Mucosa of descending colon (tissue), 3 donors: ENCODE measurements at regions not wholly inside any gene's neighbourhood (a gene's known extent, or its start where the extent isn't known, plus 50 kb on each side); places are given as distances from the start of the nearest gene placed in this dataset.
"Not testable (repeated sequence)": the region's sequence is repeated elsewhere in the genome, so short reads cannot be mapped to it uniquely, and the experiment has no call there.

Experiments
- ATAC-seq: fragments of 200-7000 bp; cut with Tn5 transposase; one replicate; pipeline ENCODE4 v1.9.1; 2020; ENCODE audit warnings: mild to moderate bottlenecking, moderate library complexity
- DNase-seq, 3 donors: peaks; one replicate each; pipeline ENCODE4 v3.0.0-alpha.2; 2020
- H3K36me3 ChIP-seq: fragments of 200-600 bp; one replicate; pipeline ENCODE4 v1.8.0; 2021; ENCODE audit warnings: low read depth, mild to moderate bottlenecking
- H3K4me1 ChIP-seq: fragments of 200-600 bp; one replicate; pipeline ENCODE4 v1.8.0; 2021; ENCODE audit warnings: low read depth, mild to moderate bottlenecking
- H3K4me3 ChIP-seq: fragments of 200-600 bp; one replicate; pipeline ENCODE4 v1.8.0; 2021; ENCODE audit warnings: mild to moderate bottlenecking
- H3K9me3 ChIP-seq: fragments of 200-600 bp; one replicate; pipeline ENCODE4 v1.8.0; 2021; ENCODE audit warnings: mild to moderate bottlenecking
- CTCF ChIP-seq: fragments of 200-600 bp; IDR thresholded peaks from one replicate; pipeline ENCODE4 v1.8.0; 2022; ENCODE audit warnings: antibody characterized with exemption, mild to moderate bottlenecking
- intact Hi-C, 2 donors: fragments of 100-400 bp; cut with DNase I in 1 of 2; cut with micrococcal nuclease in 1 of 2; formaldehyde crosslinking; loops; one replicate each; pipeline versions ENCODE4 v1.11.0 to v1.11.1; 2022; cut with DNase I, micrococcal nuclease
- donor health status: DM: no; HTN: no; CAD: no; lungs with moderate emphysema.
- donor health status: DM: no; HTN: no; CAD: no.
- donor health status: DM: no; HTN: yes; CAD: no.

- intact Hi-C loops: no loop called here
- ATAC-seq (no peak), DNase-seq (no peak)
- no peak for TF ChIP-seq CTCF
- Histone ChIP-seq H3K4me3 (no peak overlapping the region), H3K4me1 (no peaks in the 10 kb centered on the region), H3K9me3 (no peaks in the 10 kb centered on the region), H3K36me3 (no peaks in the 10 kb centered on the region)
These were observed 52.1 kb upstream of the TAMM41 start for GRCh38 chr3:11898611-11899325.

GRCh38 chr3:11899389-11899788, 52.7 kb upstream of the TAMM41 start:
- ATAC-seq: not testable (repeated sequence)

GRCh38 chr3:11899826-11900225, 53.1 kb upstream of the TAMM41 start:
- DNase-seq (no peak), ATAC-seq (no peak)
- intact Hi-C loops: no loop called here
- Histone ChIP-seq H3K36me3 (no peaks in the 10 kb centered on the region), H3K9me3 (no peaks in the 10 kb centered on the region), H3K4me3 (no peak overlapping the region), H3K4me1 (no peaks in the 10 kb centered on the region)
- TF ChIP-seq CTCF: no peak

More at GRCh38 chr3:11899389-11899788, 52.7 kb upstream of the TAMM41 start:
- H3K4me1 ChIP-seq, H3K36me3 ChIP-seq, H3K9me3 ChIP-seq, DNase-seq, intact Hi-C loops, H3K4me3 ChIP-seq: not testable (repeated sequence)

GRCh38 chr3:11900824-11901223, 54.1 kb upstream of the TAMM41 start:
- no peaks in the 10 kb centered on the region for H3K36me3 ChIP-seq
- DNase-seq (no peak), ATAC-seq (no peak)
- H3K4me1 ChIP-seq: no peaks in the 10 kb centered on the region
- H3K9me3 ChIP-seq: no peaks in the 10 kb centered on the region
- intact Hi-C loops: no loop called here
- TF ChIP-seq CTCF: no peak
- no peak overlapping the region for H3K4me3 ChIP-seq

GRCh38 chr3:11901286-11901875, 54.7 kb upstream of the TAMM41 start:
- TF ChIP-seq CTCF: no peak
- intact Hi-C loops: no loop called here
- Histone ChIP-seq H3K4me3 (no peak overlapping the region), H3K36me3 (no peaks in the 10 kb centered on the region), H3K4me1 (no peaks in the 10 kb centered on the region), H3K9me3 (no peaks in the 10 kb centered on the region)
- ATAC-seq: no peak
- DNase-seq: no peak

- intact Hi-C loops: no loop called here
- H3K9me3 ChIP-seq: no peaks in the 10 kb centered on the region
- no peak for TF ChIP-seq CTCF
- H3K4me3 ChIP-seq: no peak overlapping the region
- DNase-seq: no peak
- no peaks in the 10 kb centered on the region for H3K36me3 ChIP-seq
- ATAC-seq: no peak
- no peaks in the 10 kb centered on the region for H3K4me1 ChIP-seq
These were observed 56.4 kb upstream of the TAMM41 start for GRCh38 chr3:11903047-11903446.
